IMR-90 (cell line): ENCODE measurements at regions not wholly inside any gene's neighbourhood (a gene's known extent, or its start where the extent isn't known, plus 50 kb on each side); places are given as distances from the start of the nearest gene placed in this dataset.

Experiments used
- ATAC-seq: fragments of 200-7000 bp; cut with Tn5 transposase; 2 replicates; pipeline ENCODE4 v1.9.1; 2020; ENCODE audit warnings: low read depth, mild to moderate bottlenecking, moderate library complexity
- BruUV-seq: library from RNA; stranded (reverse); fragments of 400-500 nt; replicated peaks from 2 replicates; lab custom pipeline; 2021; lab: Mats Ljungman, UMichigan
- CTCF ChIA-PET: fragments of 300-600 bp; formaldehyde crosslinking; extraction: SDS; loops from one replicate; lab custom pipeline; 2021; ENCODE audit warnings: antibody characterized with exemption; lab: Yijun Ruan, JAX
- POLR2A ChIA-PET: fragments of 300-600 bp; sonication (Branson Sonifier 250); formaldehyde crosslinking; loops from one replicate; lab custom pipeline; 2022; ENCODE audit warnings: antibody characterized with exemption; ENCODE audit not compliant: unreplicated experiment; lab: Charles Lee
- DNase-seq: peaks from one replicate; pipeline ENCODE4 v3.0.0; 2013
- H2AFZ ChIP-seq: replicated peaks from 2 replicates; pipeline ENCODE3; 2013; ENCODE audit warnings: low read length, mild to moderate bottlenecking; ENCODE audit not compliant: poor library complexity
- H2AK5ac ChIP-seq: 2 replicates; pipeline ENCODE4 v1.6.1; 2013; ENCODE audit warnings: low read depth, low read length, inconsistent platforms
- H2AK9ac ChIP-seq: replicated peaks from 2 replicates; pipeline ENCODE3; 2013; ENCODE audit warnings: mild to moderate bottlenecking, low read depth, low read length, moderate library complexity; ENCODE audit not compliant: poor library complexity
- H2BK120ac ChIP-seq: 2 replicates; pipeline ENCODE4 v1.6.1; 2013; ENCODE audit warnings: low read depth, low read length, inconsistent platforms
- H2BK15ac ChIP-seq: 3 replicates; pipeline ENCODE4 v1.6.1; 2013; ENCODE audit warnings: low read depth, low read length, inconsistent platforms
- H2BK20ac ChIP-seq: 2 replicates; pipeline ENCODE4 v1.6.1; 2013; ENCODE audit warnings: low read depth, mild to moderate bottlenecking, inconsistent platforms, low read length, moderate library complexity
- H2BK5ac ChIP-seq: 2 replicates; pipeline ENCODE4 v1.6.1; 2013; ENCODE audit warnings: mild to moderate bottlenecking, low read depth, low read length, inconsistent platforms; ENCODE audit not compliant: poor library complexity, severe bottlenecking
- H3K14ac ChIP-seq: replicated peaks from 2 replicates; pipeline ENCODE4 v1.6.1; 2013; ENCODE audit warnings: low read depth, low read length, inconsistent platforms
- H3K18ac ChIP-seq: 2 replicates; pipeline ENCODE4 v1.6.1; 2013; ENCODE audit warnings: low read depth, low read length, control low read depth
- H3K23ac ChIP-seq: 2 replicates; pipeline ENCODE4 v1.6.1; 2013; ENCODE audit warnings: low read depth, low read length, inconsistent platforms
- H3K27ac ChIP-seq: 2 replicates; pipeline ENCODE4 v1.5.1; 2013; ENCODE audit warnings: mild to moderate bottlenecking, control low read depth, low read length; ENCODE audit not compliant: insufficient read depth
- H3K27me3 ChIP-seq: 2 replicates; pipeline ENCODE4 v1.6.1; 2013; ENCODE audit warnings: low read length; ENCODE audit not compliant: control insufficient read depth, insufficient read depth
- H3K36me3 ChIP-seq: 2 replicates; pipeline ENCODE4 v1.6.1; 2013; ENCODE audit warnings: low read length, mixed read lengths; ENCODE audit not compliant: control insufficient read depth, insufficient read depth
- H3K4ac ChIP-seq: 2 replicates; pipeline ENCODE4 v1.6.1; 2013; ENCODE audit warnings: low read depth, low read length, inconsistent platforms
- H3K4me1 ChIP-seq: 2 replicates; pipeline ENCODE4 v1.6.1; 2013; ENCODE audit warnings: low read length, mixed read lengths; ENCODE audit not compliant: control insufficient read depth, insufficient read depth
- H3K4me2 ChIP-seq: 2 replicates; pipeline ENCODE4 v1.6.1; 2013; ENCODE audit warnings: low read depth, mild to moderate bottlenecking, control low read depth, low read length, moderate library complexity
- H3K4me3 ChIP-seq: 2 replicates; pipeline ENCODE4 v1.5.1; 2013; ENCODE audit warnings: low read depth, mild to moderate bottlenecking, control low read depth, low read length, moderate library complexity; ENCODE audit not compliant: insufficient read depth
- H3K56ac ChIP-seq: 2 replicates; pipeline ENCODE4 v1.6.1; 2013; ENCODE audit warnings: low read length, inconsistent platforms; ENCODE audit not compliant: insufficient read depth; ENCODE audit errors: extremely low read depth
- H3K79me1 ChIP-seq, 2 experiments: 2 replicates each; pipeline ENCODE4 v1.6.1; 2013; ENCODE audit warnings: low read length in 2 of 2, inconsistent platforms in 1 of 2, low read depth in 1 of 2
- H3K9ac ChIP-seq: 2 replicates; pipeline ENCODE4 v1.6.1; 2013; ENCODE audit warnings: low read depth, low read length, control low read depth
- H3K9me1 ChIP-seq: 2 replicates; pipeline ENCODE4 v1.6.1; 2013; ENCODE audit warnings: low read length, inconsistent platforms; ENCODE audit not compliant: insufficient read depth
- H3K9me3 ChIP-seq: 2 replicates; pipeline ENCODE4 v1.6.1; 2013; ENCODE audit warnings: low read length; ENCODE audit not compliant: control insufficient read depth, insufficient read depth
- H4K20me1 ChIP-seq: 2 replicates; pipeline ENCODE4 v1.6.1; 2013; ENCODE audit warnings: low read length, inconsistent platforms; ENCODE audit not compliant: insufficient read depth
- H4K5ac ChIP-seq: 2 replicates; pipeline ENCODE4 v1.6.1; 2013; ENCODE audit warnings: mild to moderate bottlenecking, low read depth, low read length, control low read depth
- H4K8ac ChIP-seq, 2 experiments: 2 replicates each; pipeline ENCODE4 v1.6.1; 2013; ENCODE audit warnings: low read depth in 2 of 2, low read length in 2 of 2, control low read depth in 1 of 2, inconsistent platforms in 1 of 2
- H4K91ac ChIP-seq: 2 replicates; pipeline ENCODE4 v1.6.1; 2013; ENCODE audit warnings: low read depth, low read length, inconsistent platforms; ENCODE audit not compliant: insufficient read depth
- CHD1 ChIP-seq: IDR thresholded peaks from 2 replicates; pipeline ENCODE4 v1.6.1; 2012; ENCODE audit warnings: low read depth, low read length, improper control_type of control experiment
- POLR2A ChIP-seq: IDR thresholded peaks from 2 replicates; pipeline ENCODE4 v1.6.1; 2012; ENCODE audit warnings: mild to moderate bottlenecking, low read depth, low read length
- WGBS, 2 experiments: methylation state at CpG; one replicate each; pipeline versions ENCODE4 v1.1.5 to v1.1.7; 2013; ENCODE audit warnings: missing lambda C conversion rate in 2 of 2; ENCODE audit not compliant: insufficient read length in 1 of 2; ENCODE audit errors: extremely low coverage in 2 of 2; 5-methylcytosine and 5-hydroxymethylcytosine counted together
- dilution Hi-C: fragments of 300-500 bp; cut with HindIII; formaldehyde crosslinking; loops from one replicate; pipeline ENCODE4 v1.14.3; 2018; ENCODE audit warnings: low sequenced_read_pairs; ENCODE audit not compliant: unreplicated experiment
- in situ Hi-C: fragments of 300-500 bp; cut with MboI; formaldehyde crosslinking; loops from 3 replicates; pipeline ENCODE4 v1.14.3; 2019; ENCODE audit warnings: low sequenced_read_pairs, inconsistent platforms, mixed read lengths
- intact Hi-C: fragments of 100-400 bp; cut with micrococcal nuclease; formaldehyde crosslinking; loops from 2 replicates; pipeline ENCODE4 v1.10.0; 2022
- TF ChIP-seq, protein P1 (sequence below): fragments of 150-350 bp; IDR thresholded peaks from 2 replicates; pipeline ENCODE4 v1.6.1; 2017; ENCODE audit warnings: mild to moderate bottlenecking, antibody characterized with exemption, low read length, low read depth
- TF ChIP-seq, protein P2 (sequence below): conservative IDR thresholded peaks from 2 replicates; pipeline ENCODE4 v1.5.1; 2012; ENCODE audit warnings: mild to moderate bottlenecking, low read depth, low read length, improper control_type of control experiment

DNA sequence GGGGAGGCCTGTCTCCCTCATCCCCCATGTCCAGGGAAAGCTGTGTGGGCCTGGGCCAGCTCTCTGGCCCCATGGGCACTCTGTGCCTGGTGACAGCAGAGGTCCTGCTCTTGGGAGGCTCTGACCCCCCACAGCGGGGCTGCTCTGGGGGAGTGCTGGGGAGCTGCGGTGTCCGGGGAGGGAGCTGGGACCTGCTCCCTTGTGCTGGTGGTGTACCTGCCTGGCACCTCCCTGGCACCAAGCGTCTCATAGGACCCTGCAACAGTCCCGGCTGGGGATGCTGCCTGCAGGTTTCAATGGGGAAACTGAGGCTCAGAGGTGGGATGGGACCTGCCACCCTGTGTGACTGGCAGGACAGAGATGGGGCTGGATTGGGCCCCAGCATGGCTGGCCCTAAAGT is 111.3 kb downstream of the KIF26A start:
- Histone ChIP-seq H2BK5ac (no peak overlapping the region), H3K23ac (no peak overlapping the region), H2AFZ (no peak overlapping the region), H3K4me1 (no peaks in the 10 kb centered on the region), H2AK5ac (no peak overlapping the region), H3K9ac (no peak overlapping the region), H3K9me1 (no peaks in the 10 kb centered on the region), H3K9me3 (peaks cover 67% of the 10 kb centered on the region), H3K4ac (no peak overlapping the region), H4K5ac (no peak overlapping the region), H3K18ac (no peak overlapping the region), H4K91ac (no peak overlapping the region), H4K20me1 (no peaks in the 10 kb centered on the region), H2AK9ac (no peak overlapping the region), H3K36me3 (no peaks in the 10 kb centered on the region), H3K27me3 (no peaks in the 10 kb centered on the region), H2BK120ac (no peak overlapping the region), H3K79me1 (no peaks in the 10 kb centered on the region), H2BK15ac (no peak overlapping the region), H2BK20ac (no peak overlapping the region), H4K8ac (no peak overlapping the region), H3K27ac (no peak overlapping the region), H3K56ac (no peak overlapping the region), H3K4me3 (no peak overlapping the region), H3K14ac (no peak overlapping the region), H3K4me2 (no peak overlapping the region)
- BruUV-seq: no TSS peak
- ATAC-seq: no peak
- in situ Hi-C loops: no loop called here
- WGBS, 2 experiments: no CpG with 5 or more reads among the region's 5 CpGs
- intact Hi-C loops: no loop called here
- TF ChIP-seq CHD1 (no peak), POLR2A (no peak)
- TF ChIP-seq, protein P1, sequence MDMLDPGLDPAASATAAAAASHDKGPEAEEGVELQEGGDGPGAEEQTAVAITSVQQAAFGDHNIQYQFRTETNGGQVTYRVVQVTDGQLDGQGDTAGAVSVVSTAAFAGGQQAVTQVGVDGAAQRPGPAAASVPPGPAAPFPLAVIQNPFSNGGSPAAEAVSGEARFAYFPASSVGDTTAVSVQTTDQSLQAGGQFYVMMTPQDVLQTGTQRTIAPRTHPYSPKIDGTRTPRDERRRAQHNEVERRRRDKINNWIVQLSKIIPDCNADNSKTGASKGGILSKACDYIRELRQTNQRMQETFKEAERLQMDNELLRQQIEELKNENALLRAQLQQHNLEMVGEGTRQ: no peak
- TF ChIP-seq, protein P2, sequence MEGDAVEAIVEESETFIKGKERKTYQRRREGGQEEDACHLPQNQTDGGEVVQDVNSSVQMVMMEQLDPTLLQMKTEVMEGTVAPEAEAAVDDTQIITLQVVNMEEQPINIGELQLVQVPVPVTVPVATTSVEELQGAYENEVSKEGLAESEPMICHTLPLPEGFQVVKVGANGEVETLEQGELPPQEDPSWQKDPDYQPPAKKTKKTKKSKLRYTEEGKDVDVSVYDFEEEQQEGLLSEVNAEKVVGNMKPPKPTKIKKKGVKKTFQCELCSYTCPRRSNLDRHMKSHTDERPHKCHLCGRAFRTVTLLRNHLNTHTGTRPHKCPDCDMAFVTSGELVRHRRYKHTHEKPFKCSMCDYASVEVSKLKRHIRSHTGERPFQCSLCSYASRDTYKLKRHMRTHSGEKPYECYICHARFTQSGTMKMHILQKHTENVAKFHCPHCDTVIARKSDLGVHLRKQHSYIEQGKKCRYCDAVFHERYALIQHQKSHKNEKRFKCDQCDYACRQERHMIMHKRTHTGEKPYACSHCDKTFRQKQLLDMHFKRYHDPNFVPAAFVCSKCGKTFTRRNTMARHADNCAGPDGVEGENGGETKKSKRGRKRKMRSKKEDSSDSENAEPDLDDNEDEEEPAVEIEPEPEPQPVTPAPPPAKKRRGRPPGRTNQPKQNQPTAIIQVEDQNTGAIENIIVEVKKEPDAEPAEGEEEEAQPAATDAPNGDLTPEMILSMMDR: no peak
- POLR2A ChIA-PET: no interaction called here
- CTCF ChIA-PET: no interaction called here
- DNase-seq: no peak
- dilution Hi-C loops: no loop called here
